Stimulated activated CD4-positive, alpha-beta T cell treated with anti-CD3 and anti-CD28 coated beads, Interleukin-1b, Interleukin-23, amount 100 ng/mL, for 1 hour (primary cell): ENCODE measurements at regions not wholly inside any gene's neighbourhood (a gene's known extent, or its start where the extent isn't known, plus 50 kb on each side); places are given as distances from the start of the nearest gene placed in this dataset.

ENCODE experiments used
- DNase-seq, 2 donors: peaks; one replicate each; pipeline ENCODE4 v3.0.0-alpha.2; 2020; ENCODE audit warnings: low read depth in 2 of 2

DNA sequence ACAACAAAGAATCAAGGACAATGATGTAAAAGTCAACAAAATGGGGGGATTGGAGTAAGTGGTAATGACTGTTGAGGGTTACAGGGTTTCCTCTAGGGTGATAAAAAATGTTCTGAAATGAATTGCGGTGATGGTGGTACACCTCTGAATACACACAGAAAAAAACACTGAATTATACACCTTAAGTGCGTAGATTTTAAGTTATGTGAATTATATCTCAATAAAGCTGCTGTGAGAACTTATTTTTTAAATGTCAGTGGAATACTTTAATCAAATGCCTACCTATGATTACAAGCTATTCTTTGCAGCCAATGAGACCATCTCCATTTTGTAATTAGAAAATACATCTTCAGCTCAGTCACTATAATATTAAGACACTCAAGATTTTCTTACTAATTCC is 53.5 kb downstream of the ZNF608 start:
- DNase-seq = no peak

DNA sequence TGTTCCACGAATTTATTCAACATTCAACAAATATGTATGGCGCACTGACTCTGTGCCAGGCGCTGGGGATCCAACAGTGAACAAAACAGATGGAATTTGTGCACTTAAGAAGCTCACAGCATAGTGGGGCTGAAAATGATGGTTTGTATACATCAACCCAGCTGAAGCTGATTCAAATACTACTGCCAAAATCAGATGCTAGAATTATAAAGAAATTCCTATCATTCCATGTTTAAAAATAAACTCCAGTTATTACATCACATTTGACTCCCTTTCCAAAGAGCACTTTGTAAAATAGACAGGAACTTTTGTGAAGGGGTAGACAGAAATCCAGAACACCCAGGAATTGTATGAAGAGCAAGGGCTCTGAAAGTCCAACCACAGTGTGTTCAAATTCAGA is 54.1 kb downstream of the ZNF608 start:
- no peak for DNase-seq

DNA sequence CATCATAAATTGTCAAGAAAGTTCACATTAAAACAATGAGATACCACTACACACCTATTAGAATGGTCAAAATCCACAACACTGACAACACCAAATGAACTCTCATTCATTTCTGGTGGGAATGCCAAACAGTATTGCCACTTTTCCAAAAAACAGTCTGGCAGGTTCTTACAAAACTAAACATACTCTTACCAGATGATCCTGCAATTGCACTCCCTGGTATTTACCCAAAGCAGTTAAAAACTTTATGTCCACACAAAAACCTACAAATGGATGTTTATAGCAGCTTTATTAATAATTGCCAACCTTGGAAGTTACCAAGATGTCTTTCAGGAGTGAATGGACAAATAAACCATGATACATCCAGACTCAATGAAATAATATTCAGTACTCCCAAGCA is 56.8 kb downstream of the ZNF608 start:
- DNase-seq = no peak

DNA sequence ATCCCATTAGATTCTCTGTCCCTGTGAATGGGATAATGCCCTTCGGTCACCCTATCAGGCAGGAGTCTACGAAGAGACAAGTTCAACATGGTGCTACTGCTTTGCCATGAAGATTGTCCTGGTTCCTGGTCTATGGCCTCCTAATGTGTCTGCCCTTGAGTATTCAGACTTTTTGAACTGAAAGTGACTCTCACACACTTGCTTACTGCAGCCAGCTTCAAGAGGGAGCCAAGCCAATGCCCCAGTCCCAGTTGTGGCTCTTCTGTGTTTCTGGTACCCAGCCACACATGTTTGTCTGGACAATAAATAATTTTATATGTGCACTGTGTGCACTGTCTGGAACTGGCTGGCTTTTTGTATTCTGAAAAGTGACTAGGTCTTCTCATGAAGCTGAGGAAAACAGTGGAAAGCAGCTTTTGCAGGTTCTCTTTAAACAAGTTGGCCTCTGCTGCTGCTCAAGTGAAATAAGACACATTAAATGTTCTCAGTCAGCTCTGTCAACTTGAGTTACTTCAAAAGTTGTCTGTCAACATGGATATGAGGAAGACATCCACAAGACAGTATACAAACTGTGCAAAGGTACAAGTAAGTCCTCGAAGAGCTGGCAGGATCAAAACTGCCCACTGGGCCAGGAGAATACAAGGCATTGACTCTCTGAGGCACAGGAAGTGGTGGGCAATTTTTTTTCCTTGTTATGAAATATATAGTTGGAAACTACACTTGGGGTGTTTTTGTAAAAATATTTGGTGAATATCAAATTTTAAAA is 60.0 kb downstream of the ZNF608 start:
- DNase-seq = no peak

DNA sequence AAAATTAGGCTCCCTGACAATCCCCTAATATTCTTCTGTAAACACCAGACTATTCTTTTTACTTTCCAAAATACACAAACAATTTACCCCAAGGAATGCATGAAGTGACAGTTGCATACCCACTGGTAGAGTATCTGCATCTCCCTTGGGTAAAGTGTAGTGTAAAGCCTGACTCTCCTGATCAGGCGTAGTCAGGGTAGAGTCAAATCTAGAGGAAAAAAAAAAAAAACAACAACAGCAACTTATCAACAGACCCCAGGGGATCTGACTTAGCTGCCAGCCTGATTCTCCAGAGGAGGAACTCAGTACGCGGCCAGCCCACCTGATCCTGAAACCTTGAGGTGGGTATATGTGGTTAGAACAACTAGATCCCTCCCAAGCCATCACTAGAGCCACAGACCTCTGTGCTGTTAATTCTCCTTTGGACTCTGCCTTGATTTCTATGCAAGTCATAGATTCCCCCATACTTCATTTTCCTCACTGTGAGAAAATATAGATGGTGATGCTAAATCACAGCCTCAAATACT is 61.0 kb downstream of the ZNF608 start:
- DNase-seq = no peak

DNA sequence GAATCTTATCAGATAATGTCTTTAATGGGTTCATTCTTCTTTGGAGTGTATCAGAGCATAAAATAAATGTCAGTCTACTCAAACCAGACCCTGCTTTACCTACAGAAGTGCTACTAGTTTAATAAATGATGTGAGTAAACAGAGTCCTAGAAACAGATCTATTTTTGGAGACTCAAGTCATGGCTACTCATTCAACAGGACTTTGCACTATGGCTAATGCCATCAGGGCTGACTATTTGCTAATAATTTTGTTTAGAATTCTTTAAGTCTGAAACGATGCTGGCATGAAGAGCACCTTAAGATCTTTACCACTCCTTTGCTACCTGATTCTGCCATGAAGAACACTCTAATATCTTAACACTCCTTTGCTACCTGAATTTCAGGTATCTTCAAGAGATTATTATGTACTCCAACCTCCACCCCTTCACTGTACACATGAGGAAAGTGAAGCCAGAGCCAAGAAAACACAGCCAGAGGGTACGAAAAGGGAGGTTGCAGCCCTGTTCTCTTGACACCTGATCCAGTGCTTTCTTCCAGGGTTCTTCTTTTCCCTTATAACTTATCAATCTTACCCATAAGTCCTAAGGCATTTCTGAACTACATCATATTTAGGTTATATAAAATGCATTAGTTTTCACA is 62.4 kb downstream of the ZNF608 start:
- no peak for DNase-seq

DNA sequence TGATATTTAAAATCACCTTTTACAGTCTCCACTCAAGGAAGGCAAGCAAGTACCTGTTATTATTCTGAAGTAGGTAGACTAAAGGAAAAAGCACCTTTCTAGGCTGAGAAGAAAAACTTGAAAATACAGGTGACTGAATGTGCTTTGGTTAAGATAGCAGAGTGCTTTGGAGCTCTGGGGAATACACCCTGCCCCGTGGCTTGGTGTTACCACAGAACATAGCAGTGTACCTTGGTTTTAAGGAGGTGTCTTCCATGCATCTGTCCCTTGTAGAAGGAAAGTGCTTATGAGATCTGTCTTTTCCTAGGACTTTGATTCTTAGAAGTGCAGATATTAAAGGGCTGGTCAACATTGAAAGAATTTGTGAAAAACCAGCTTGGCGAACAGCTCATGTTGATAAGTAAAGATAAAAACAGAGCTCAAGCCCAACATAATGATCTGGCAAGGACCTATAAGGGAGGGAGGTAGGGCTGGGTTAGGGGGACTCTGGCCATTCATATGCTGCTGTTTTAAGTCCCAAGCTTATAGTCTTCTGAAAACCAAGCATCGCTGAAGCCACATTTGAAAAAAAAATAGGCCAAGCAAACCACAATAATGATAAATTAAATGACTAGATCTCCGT is 66.8 kb downstream of the ZNF608 start:
- DNase-seq = no peak

DNA sequence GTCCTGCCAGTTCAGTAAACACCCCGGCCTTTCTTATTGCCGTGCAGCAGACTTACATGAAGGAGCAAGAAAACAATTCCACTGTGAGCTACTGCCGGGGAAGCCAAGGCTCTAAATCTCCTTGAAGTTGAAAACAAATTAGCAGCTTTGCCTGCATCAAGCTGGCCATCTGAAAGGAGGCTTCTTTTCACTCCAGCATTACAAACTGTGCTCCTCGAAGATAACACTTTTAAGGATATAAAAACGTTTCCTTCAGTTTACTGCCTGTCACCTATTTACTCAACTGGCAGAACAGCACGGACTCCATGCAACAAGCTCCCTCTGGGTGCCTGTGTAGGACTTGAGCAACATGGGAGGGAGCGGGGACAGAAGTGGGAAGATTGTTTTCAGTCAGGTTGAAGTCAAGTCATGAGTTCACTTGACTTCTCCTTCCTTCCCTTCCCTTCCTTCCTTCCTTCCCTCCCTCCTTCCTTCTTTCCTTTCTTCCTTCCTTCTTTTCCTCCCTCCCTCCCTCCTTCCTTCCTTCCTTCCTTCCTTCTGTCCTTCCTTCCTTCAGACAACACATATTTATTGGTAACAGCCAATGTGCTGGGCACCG is 67.4 kb downstream of the ZNF608 start:
- DNase-seq = no peak

DNA sequence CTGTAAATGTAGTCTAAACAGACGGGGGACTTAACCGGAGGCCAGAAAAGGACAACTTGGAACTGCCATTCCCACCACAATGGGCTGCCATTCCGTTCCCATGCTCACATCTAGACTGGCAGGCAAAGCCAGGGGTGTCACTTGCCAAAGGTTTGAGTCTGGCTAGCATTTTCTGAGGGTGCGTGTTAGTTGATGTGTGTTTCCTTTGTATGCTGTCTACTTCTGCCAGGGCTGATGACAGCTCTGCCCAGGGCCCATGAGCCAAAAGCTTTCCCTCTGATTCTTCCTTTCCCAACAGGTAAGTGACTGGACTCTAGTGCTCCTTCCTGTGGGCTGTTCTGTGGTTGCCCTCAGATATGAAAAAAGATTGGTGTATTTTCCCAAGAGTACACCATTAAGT is 68.0 kb downstream of the ZNF608 start:
- no peak for DNase-seq

DNA sequence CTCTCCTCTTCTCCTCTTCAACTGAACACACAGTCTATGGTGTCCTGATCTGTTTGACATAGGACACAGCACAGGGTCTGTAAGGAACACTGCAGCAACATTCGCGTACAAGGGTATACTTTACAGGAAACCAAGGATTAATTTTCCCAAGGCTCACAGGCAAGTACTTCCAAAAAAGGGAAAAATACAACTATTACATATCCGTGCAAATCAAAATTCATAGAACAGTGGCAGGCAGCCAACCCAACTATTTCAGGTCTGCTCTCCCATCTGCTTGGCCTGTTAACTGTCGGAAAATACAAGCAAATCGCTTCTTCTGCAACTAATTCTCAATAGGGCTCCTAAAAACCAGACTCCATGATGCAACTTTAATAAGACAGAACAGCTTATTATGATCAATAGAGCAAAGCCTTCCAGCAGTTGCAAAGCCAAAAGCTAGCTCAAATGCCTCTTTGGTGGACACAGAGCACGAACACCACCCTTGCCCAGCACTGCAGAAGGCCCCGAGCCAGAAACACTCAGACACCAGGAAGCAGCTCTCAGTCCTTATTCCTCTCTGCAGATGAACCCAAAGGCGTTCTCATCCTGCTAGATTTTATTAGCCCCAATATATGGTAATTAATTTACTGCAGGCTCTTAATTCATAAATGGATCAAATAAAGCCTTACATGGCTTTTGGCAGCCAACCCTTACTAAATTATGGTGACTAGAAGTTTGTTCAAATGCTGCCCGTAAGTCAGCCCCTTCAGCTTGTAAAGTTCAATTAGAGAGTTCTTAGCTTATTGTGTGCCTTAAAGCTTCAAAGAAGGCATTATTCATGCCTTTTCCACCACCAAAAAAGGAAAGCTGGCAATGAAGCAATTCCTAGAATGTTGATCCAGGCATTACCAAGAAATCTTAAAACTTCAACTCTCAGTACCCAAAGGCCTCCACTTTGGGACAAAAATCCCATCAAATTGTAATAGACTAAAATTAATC is 68.8 kb downstream of the ZNF608 start:
- DNase-seq = no peak

DNA sequence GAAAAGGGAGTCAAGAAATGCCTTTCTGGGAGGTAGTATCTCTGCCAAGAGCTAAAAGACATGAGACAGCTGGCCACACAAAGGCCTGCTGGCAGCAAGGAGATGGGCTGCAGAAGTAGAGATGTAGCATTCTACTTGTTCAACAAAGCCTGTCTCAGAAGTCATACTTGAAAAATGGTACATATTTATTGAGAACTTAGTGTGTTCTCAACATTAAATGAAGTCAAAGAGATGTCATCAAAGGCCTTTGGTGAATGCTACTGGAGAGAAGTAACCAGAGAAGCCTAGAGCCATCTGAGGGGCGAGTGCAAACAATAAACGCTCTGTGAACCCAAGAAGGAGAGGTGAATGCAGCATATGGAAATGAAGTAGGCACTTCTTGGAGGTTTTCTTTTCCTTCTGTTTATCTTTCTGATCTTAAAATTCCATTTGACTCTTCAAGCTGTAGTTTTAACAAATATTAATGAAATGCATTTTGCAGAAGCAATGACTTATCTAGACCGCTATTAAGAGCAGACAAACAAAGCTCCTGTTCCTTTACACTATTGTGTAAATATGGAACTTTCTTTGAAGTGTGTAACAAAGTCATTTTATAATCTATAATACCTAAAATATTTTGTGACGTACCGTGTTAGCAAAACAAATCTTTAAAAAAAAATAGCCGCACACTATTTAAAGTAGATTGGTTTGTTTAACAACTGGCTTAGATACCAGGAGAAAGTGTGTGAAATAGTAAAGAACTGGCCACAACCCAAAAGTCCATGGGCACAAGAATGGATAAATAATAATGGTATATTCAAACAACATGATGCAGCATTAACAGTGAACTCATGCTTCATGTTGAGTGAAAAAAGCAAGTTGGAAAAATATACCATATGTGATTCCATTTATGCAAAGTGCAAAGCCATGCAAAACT is 70.2 kb downstream of the ZNF608 start:
- no peak for DNase-seq

DNA sequence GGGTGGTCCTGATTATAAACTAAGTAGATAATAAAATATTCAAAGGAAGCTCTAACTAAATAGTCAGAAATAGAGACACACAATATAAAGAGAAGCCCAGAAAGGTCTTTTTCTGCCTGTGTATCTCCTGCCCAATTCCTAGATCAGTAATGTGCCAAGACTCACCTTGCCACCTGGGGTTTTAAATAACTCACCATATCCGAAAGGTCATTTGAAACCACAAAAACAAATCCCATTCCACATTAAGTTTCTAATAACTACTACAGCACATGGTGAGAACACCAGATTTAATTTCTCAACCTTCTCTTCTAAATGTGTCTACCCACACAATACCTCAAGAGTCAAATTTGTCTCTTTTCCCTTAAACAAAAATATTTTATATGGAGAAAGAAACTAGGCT is 75.2 kb downstream of the ZNF608 start:
- DNase-seq = no peak

DNA sequence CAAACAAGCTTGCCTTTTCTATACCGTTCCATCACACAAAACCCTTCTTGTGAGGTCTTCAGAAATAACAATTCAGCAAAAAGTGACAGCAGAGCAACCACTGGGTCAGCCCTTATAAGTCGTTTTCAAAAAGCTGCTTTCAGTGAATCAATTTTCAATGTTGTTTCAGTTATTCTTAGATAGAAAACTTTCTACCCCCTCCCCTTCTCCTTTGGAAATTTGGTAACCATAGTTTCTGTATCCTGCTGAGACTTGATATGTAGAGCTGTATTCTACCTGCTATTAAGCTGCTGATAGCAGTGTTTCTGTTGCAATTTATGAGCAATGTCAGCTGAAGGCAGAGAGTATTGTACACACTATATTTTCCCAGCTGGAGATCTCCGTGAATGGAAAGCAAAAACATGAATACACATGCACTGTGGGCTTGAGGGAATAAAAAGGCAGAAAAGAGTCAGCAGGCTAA is 75.7 kb downstream of the ZNF608 start:
- DNase-seq = no peak

DNA sequence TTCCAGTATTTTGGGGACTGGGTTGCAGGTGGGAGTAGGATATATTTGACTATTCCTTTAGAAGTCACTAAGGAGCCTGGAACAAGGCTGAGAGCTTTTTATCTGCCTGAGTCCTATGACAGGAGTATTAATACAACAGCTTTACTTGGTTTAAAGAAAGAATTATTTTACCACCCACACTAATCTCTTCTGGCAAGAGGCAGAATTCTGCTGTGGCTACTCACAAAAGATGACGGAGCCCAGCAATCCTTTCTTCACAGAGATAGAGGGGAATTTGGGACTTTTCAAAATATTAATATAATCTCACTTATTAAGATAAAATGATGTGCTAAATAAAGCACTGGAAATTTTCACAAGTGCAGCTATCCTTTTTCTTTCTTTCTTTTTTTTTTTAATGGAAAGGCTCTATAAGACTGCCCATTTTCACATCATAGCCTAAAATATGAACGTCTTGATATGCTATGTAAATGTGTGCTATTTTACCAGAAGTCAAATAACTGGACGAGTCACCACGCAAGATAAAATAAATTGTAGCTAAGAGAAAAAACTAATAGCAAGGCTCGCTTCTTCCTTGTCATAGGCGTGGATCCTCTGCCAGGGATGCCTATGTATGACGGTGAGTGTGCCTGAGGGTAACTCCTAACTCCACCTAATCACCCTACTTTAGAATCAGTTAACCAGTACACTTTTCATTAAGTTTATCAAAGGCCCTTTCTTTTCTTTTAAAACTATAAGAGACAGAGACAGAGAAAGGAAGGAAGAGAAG is 76.3 kb downstream of the ZNF608 start:
- no peak for DNase-seq

DNA sequence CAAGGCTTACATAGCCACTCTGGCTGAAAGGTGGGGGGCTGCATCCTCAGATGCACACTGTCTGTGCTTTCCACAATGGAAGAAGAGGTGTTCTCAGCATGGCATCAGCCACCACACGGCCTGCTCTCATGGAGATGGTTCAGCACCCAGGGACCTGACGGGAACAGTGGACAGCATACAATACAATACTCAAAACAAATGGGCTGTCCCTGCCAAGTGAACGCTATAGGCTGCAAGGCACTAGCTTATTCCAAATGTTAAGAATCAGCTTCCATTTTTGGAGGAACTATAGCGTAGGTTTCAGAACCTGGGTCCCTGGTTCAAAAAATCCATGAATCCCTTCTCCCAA is 77.2 kb downstream of the ZNF608 start:
- DNase-seq = no peak

DNA sequence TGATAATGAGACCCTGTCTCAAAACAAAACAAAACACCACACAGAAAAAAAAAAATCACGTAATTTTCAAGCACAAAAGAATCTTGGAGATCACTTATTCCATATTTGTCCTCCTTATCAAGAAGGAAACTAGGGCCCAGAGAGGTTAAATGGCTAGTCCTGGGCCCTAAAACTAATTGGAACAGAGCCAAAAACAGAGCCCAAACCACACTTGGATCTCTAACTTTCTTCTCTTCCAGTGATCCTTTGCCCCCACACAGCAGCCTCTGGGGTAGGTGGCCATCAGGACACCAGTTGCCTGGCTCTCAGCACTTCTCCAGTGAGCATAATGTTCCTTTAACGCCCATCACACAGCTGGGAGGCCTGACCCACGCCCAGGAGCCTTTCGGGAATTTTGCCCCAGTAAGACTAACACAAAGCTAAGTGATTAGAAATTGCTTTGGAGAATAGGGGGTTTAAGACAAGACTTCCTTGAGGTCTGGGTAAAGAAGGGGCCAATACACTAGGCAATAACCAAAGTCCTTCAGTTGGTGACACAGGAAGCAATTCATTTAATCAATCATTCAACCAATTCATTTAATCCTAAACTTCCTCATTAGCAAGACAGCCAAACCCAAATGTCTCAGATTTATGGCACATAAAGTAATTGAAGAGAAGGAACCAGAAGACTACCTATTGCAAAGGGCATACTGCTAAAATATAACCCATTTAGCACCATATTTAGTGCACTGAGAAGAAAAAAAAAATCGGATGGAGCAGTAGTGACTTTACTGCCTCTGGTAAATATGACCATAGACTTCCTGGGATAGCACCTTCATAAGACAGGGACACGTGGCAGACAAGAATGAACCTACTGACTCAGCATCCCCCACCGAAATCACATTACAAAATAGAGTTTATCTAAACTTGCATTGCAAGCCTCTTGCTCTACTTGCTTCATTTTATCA is 77.8 kb downstream of the ZNF608 start:
- DNase-seq = no peak

DNA sequence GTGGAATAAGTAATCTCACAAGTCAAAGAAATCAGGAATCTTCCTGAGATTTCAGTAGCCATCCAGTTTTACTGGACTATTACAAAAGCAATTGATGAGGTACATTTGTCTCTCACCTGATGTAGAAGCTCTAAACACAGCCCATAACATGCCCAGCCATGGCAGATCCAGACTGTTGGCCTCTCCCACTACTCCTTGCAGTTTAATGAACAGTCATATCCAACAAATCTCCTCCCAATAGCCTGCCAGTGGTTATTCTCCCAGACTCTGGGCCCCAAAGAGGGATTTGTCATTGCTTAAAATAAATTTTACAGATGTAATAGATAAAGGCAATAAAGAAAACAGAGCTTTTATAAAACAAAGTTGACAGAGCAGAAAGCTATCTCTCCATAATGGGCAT is 80.8 kb downstream of the ZNF608 start:
- DNase-seq = no peak

DNA sequence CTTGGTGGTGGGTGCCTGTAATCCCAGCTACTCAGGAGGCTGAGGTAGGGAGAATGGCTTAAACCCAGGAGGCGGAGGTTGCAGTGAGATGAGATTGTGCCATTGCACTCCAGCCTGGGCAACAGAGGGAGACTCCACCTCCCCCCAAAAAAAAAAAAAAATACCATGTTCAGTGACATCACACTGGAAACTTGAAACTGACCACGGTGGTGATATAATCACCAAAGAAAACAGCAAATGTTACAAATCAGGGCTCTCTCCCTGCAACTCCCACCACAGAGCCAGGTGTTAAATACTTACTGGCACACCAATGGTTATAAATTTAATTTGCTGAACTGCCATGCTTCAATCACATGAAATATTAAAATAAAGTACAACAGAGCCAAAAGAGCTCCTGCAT is 81.4 kb downstream of the ZNF608 start:
- no peak for DNase-seq
